ENCODE measurements at regions not wholly inside any gene's neighbourhood (a gene's known extent, or its start where the extent isn't known, plus 50 kb on each side); places are given as distances from the start of the nearest gene placed in this dataset.

DNA sequence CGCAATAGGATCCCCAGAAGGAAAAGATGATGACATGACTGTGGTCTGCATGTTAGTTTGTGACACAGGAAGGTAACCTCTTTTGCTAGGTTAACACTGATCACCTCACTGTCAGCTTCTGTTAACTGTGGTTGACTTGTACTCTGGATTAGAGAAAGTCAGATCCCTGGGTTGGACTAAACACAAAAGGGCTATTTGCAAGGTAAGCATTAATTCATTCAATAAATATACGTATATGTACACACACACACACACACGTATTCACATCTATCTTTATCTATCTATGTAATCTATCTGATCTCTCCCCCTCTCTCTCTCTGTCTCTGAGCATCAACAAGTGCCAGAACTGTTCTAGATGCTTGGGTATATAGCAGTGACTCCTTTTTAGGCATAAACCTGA lies 136.1 kb upstream of the SNX19 start:
- H3K36me3 ChIP-seq (replicated peaks; ENCODE audit: insufficient read depth, low read depth), result no peaks in the 10 kb centered on the region
- H3K4me2 ChIP-seq, result no peak overlapping the region
- no peaks in the 10 kb centered on the region for H3K4me1 ChIP-seq (ENCODE audit: insufficient read depth)
- no peak for DNase-seq (ENCODE audit: low spot score)
- H4K20me1 ChIP-seq (ENCODE audit: insufficient read depth, poor library complexity, severe bottlenecking), result no peaks in the 10 kb centered on the region
- no peak overlapping the region for H3K4me3 ChIP-seq
- WGBS (ENCODE audit: low lambda C conversion rate, missing lambda C conversion rate), result 81% methylated on average over 3 of the region's 3 CpGs
- no peaks in the 10 kb centered on the region for H3K9me2 ChIP-seq (replicated peaks; ENCODE audit: insufficient read depth)
- no peaks in the 10 kb centered on the region for H3K9me3 ChIP-seq (ENCODE audit: low read depth)
- H3K27ac ChIP-seq, result no peak overlapping the region
- H3K79me2 ChIP-seq, result no peaks in the 10 kb centered on the region
- no peak for TF ChIP-seq EZH2 (IDR thresholded peaks at IDR 0.05; ENCODE audit: borderline replicate concordance)
- no peak overlapping the region for H2AFZ ChIP-seq
- peaks cover 27% of the 10 kb centered on the region for H3K27me3 ChIP-seq

- no peak overlapping the region for H2AFZ ChIP-seq
- 75% methylated on average over 2 of the region's 2 CpGs for WGBS (ENCODE audit: low lambda C conversion rate, missing lambda C conversion rate)
- DNase-seq (ENCODE audit: low spot score), result no peak
- TF ChIP-seq EZH2phosphoT487 (IDR thresholded peaks at IDR 0.05; ENCODE audit: low read depth, severe bottlenecking, unreplicated experiment) (no peak), CTCF (IDR thresholded peaks at IDR 0.05; ENCODE audit: poor library complexity) (no peak), EZH2 (IDR thresholded peaks at IDR 0.05; ENCODE audit: borderline replicate concordance) (no peak)
- no peaks in the 10 kb centered on the region for H4K20me1 ChIP-seq (ENCODE audit: insufficient read depth, poor library complexity, severe bottlenecking)
- H3K4me2 ChIP-seq, result no peak overlapping the region
- no peaks in the 10 kb centered on the region for H3K9me3 ChIP-seq (ENCODE audit: low read depth)
- H3K36me3 ChIP-seq (replicated peaks; ENCODE audit: insufficient read depth, low read depth), result no peaks in the 10 kb centered on the region
- no peaks in the 10 kb centered on the region for H3K9me2 ChIP-seq (replicated peaks; ENCODE audit: insufficient read depth)
- no peaks in the 10 kb centered on the region for H3K79me2 ChIP-seq
- no peaks in the 10 kb centered on the region for H3K4me1 ChIP-seq (ENCODE audit: insufficient read depth)
- peaks cover 35% of the 10 kb centered on the region for H3K27me3 ChIP-seq
- no peak overlapping the region for H3K27ac ChIP-seq
- H3K4me3 ChIP-seq, result no peak overlapping the region
Measured at GRCh38 chr11:131056036-131056435, 139.8 kb upstream of the SNX19 start.

- Histone ChIP-seq H3K4me1 (ENCODE audit: insufficient read depth) (no peaks in the 10 kb centered on the region), H3K27me3 (peaks cover 8% of the 10 kb centered on the region), H3K9me2 (replicated peaks; ENCODE audit: insufficient read depth) (no peaks in the 10 kb centered on the region), H3K36me3 (replicated peaks; ENCODE audit: insufficient read depth, low read depth) (no peaks in the 10 kb centered on the region), H4K20me1 (ENCODE audit: insufficient read depth, poor library complexity, severe bottlenecking) (no peaks in the 10 kb centered on the region), H2AFZ (no peak overlapping the region), H3K4me2 (no peak overlapping the region), H3K9me3 (ENCODE audit: low read depth) (no peaks in the 10 kb centered on the region), H3K4me3 (no peak overlapping the region), H3K79me2 (no peaks in the 10 kb centered on the region), H3K27ac (no peak overlapping the region)
- no peak for DNase-seq (ENCODE audit: low spot score)
- TF ChIP-seq CTCF (IDR thresholded peaks at IDR 0.05; ENCODE audit: poor library complexity), result no peak
- TF ChIP-seq EZH2phosphoT487 (IDR thresholded peaks at IDR 0.05; ENCODE audit: low read depth, severe bottlenecking, unreplicated experiment), result no peak
- no peak for TF ChIP-seq EZH2 (IDR thresholded peaks at IDR 0.05; ENCODE audit: borderline replicate concordance)
- 55% methylated on average over 6 of the region's 6 CpGs for WGBS (ENCODE audit: low lambda C conversion rate, missing lambda C conversion rate)
Measured at GRCh38 chr11:131063638-131064037, 147.4 kb upstream of the SNX19 start.

DNA sequence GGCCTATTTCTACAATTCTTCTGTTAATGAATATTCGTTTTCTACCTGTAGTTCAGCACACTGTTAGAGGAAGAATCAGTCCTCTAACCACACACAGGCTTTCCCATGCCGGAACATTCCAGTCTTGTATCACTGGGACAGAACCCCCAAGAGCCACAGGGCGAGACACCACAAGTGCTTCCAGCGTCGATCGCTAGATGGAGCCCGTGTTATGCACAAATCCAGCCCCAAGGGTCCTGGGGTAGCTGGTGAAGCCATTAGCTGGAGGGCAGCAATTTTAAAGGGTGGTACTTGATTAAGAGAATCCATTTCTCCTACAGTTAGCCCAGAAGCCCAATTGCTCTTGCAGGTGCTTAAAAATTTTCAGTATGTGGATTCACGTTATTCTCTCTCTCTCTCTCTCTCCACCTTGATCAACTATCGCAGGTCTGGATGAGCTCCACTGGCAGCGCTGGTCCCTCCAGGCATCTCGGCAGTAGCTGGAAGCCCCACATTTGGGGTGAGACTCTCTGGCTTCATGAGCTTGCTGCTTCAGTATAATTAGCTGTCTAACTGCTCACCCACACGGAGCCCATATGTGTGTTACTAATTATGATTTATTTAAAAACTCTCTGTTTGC lies 148.2 kb upstream of the SNX19 start:
- Histone ChIP-seq H3K27me3 (peaks cover 6% of the 10 kb centered on the region), H3K4me1 (ENCODE audit: insufficient read depth) (no peaks in the 10 kb centered on the region), H3K27ac (no peak overlapping the region), H2AFZ (no peak overlapping the region), H3K9me2 (replicated peaks; ENCODE audit: insufficient read depth) (no peaks in the 10 kb centered on the region), H4K20me1 (ENCODE audit: insufficient read depth, poor library complexity, severe bottlenecking) (no peaks in the 10 kb centered on the region), H3K9me3 (ENCODE audit: low read depth) (no peaks in the 10 kb centered on the region), H3K4me2 (no peak overlapping the region), H3K36me3 (replicated peaks; ENCODE audit: insufficient read depth, low read depth) (no peaks in the 10 kb centered on the region), H3K79me2 (no peaks in the 10 kb centered on the region), H3K4me3 (no peak overlapping the region)
- peak; percentile 94 for TF ChIP-seq CTCF (IDR thresholded peaks at IDR 0.05; ENCODE audit: poor library complexity)
- no peak for TF ChIP-seq EZH2phosphoT487 (IDR thresholded peaks at IDR 0.05; ENCODE audit: low read depth, severe bottlenecking, unreplicated experiment)
- no peak for TF ChIP-seq EZH2 (IDR thresholded peaks at IDR 0.05; ENCODE audit: borderline replicate concordance)
- DNase-seq (ENCODE audit: low spot score), result peak; percentile 80
- WGBS (ENCODE audit: low lambda C conversion rate, missing lambda C conversion rate), result 28% methylated on average over 12 of the region's 12 CpGs

Measured in hepatocyte (in vitro differentiated cells).